DOHH2 (cell line): ENCODE measurements at regions not wholly inside any gene's neighbourhood (a gene's known extent, or its start where the extent isn't known, plus 50 kb on each side); places are given as distances from the start of the nearest gene placed in this dataset.

Experiments
- EZH2phosphoT487 ChIP-seq: fragments of 200-600 bp; sonication (generic); IDR thresholded peaks from 2 replicates; pipeline ENCODE4 v1.6.1; 2017; ENCODE audit warnings: borderline replicate concordance, mild to moderate bottlenecking, antibody characterized with exemption, low read length, moderate library complexity, mixed read lengths
- TF ChIP-seq, protein P1 (sequence below): fragments of 200-600 bp; sonication (generic); IDR thresholded peaks from one replicate; pipeline ENCODE4 v1.5.1; 2014; ENCODE audit warnings: antibody characterized with exemption, mild to moderate bottlenecking, low read depth, low read length; ENCODE audit not compliant: poor library complexity, severe bottlenecking

DNA sequence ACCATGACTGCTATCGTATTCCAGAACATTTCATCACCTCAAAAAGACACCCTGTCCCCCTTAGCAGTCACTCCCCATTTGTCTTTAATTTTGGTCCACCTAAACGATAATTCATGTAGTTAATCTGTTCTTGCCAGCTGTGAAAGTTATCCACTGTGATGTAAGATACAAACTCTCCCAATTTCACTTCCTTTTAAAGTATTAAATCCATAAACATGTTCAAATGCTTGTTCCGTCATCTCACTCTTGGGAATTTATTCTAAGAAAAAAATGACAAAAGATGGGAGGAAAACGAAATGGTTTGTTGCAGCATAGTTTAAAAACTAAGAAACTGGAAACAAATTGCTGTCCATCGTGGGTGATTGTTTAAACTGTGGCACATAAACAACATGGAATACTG, 53.7 kb upstream of the IRF2 start:
- TF ChIP-seq, protein P1, sequence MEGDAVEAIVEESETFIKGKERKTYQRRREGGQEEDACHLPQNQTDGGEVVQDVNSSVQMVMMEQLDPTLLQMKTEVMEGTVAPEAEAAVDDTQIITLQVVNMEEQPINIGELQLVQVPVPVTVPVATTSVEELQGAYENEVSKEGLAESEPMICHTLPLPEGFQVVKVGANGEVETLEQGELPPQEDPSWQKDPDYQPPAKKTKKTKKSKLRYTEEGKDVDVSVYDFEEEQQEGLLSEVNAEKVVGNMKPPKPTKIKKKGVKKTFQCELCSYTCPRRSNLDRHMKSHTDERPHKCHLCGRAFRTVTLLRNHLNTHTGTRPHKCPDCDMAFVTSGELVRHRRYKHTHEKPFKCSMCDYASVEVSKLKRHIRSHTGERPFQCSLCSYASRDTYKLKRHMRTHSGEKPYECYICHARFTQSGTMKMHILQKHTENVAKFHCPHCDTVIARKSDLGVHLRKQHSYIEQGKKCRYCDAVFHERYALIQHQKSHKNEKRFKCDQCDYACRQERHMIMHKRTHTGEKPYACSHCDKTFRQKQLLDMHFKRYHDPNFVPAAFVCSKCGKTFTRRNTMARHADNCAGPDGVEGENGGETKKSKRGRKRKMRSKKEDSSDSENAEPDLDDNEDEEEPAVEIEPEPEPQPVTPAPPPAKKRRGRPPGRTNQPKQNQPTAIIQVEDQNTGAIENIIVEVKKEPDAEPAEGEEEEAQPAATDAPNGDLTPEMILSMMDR = no peak
- TF ChIP-seq EZH2phosphoT487 = no peak
